Neuronal stem cell (in vitro differentiated cells): ENCODE measurements at regions not wholly inside any gene's neighbourhood (a gene's known extent, or its start where the extent isn't known, plus 50 kb on each side); places are given as distances from the start of the nearest gene placed in this dataset.
A peak's percentile ranks its signal among the peaks of the same experiment; 100 is the strongest.

Source experiments
- DNase-seq: peaks from one replicate; pipeline ENCODE4 v3.0.0-alpha.2; 2013; ENCODE audit warnings: low spot score
- H2AFZ ChIP-seq: one replicate; pipeline ENCODE4 v1.6.1; 2013; ENCODE audit warnings: mild to moderate bottlenecking, low read length, inconsistent platforms
- H2AK5ac ChIP-seq: 2 replicates; pipeline ENCODE4 v1.6.1; 2013; ENCODE audit warnings: low read depth, mild to moderate bottlenecking, inconsistent platforms, low read length, moderate library complexity, mixed read lengths
- H2BK120ac ChIP-seq: 2 replicates; pipeline ENCODE4 v1.6.1; 2013; ENCODE audit warnings: low read depth, mild to moderate bottlenecking, inconsistent platforms, low read length, moderate library complexity, mixed read lengths
- H2BK12ac ChIP-seq: one replicate; pipeline ENCODE4 v1.6.1; 2013; ENCODE audit warnings: low read length, inconsistent platforms
- H2BK15ac ChIP-seq: 2 replicates; pipeline ENCODE4 v1.6.1; 2013; ENCODE audit warnings: mild to moderate bottlenecking, low read length, inconsistent platforms, mixed read lengths
- H2BK5ac ChIP-seq: one replicate; pipeline ENCODE4 v1.6.1; 2013; ENCODE audit warnings: inconsistent platforms, mild to moderate bottlenecking, low read length, moderate library complexity
- H3K14ac ChIP-seq: one replicate; pipeline ENCODE4 v1.6.1; 2013; ENCODE audit warnings: low read length, inconsistent platforms
- H3K18ac ChIP-seq: 2 replicates; pipeline ENCODE4 v1.6.1; 2013; ENCODE audit warnings: low read length, inconsistent platforms
- H3K23ac ChIP-seq: 2 replicates; pipeline ENCODE4 v1.6.1; 2013; ENCODE audit warnings: low read depth, mild to moderate bottlenecking, mixed read lengths, low read length, inconsistent platforms; ENCODE audit not compliant: poor library complexity
- H3K27ac ChIP-seq: replicated peaks from 3 replicates; pipeline ENCODE4 v1.5.1; 2013; ENCODE audit warnings: low read length, inconsistent platforms
- H3K27me3 ChIP-seq, 3 experiments: 2 replicates each; pipeline ENCODE4 v1.6.1; 2013; ENCODE audit warnings: low read length in 3 of 3, mild to moderate bottlenecking in 2 of 3, inconsistent platforms in 1 of 3, low read depth in 1 of 3, mixed read lengths in 1 of 3, moderate library complexity in 1 of 3; ENCODE audit not compliant: control insufficient read depth in 3 of 3, insufficient read depth in 3 of 3
- H3K36me3 ChIP-seq, 2 donors: replicated peaks in 1 of 2; 2 replicates each; pipeline ENCODE4 v1.6.1; 2013; ENCODE audit warnings: low read length in 2 of 2; ENCODE audit not compliant: control insufficient read depth in 2 of 2, insufficient read depth in 2 of 2
- H3K4ac ChIP-seq: 2 replicates; pipeline ENCODE4 v1.6.1; 2013; ENCODE audit warnings: inconsistent platforms, mild to moderate bottlenecking, low read length, moderate library complexity
- H3K4me1 ChIP-seq, 2 donors: 1 replicate in 1 of 2; 2 replicates in 1 of 2; pipeline ENCODE4 v1.6.1; 2013; ENCODE audit warnings: low read length in 2 of 2, low read depth in 1 of 2; ENCODE audit not compliant: control insufficient read depth in 2 of 2, insufficient read depth in 1 of 2
- H3K4me2 ChIP-seq: one replicate; pipeline ENCODE4 v1.6.1; 2013; ENCODE audit warnings: mild to moderate bottlenecking, low read length, inconsistent platforms; ENCODE audit not compliant: insufficient read depth, poor library complexity, severe bottlenecking
- H3K4me3 ChIP-seq, 2 donors: 2 replicates each; pipeline ENCODE4 v1.5.1; 2013; ENCODE audit warnings: low read length in 2 of 2, mild to moderate bottlenecking in 2 of 2, inconsistent platforms in 1 of 2, moderate library complexity in 1 of 2
- H3K79me1 ChIP-seq: one replicate; pipeline ENCODE4 v1.6.1; 2013; ENCODE audit warnings: low read depth, mild to moderate bottlenecking, inconsistent platforms, low read length, moderate library complexity
- H3K9ac ChIP-seq: one replicate; pipeline ENCODE4 v1.6.1; 2013; ENCODE audit warnings: mild to moderate bottlenecking, low read depth, low read length, inconsistent platforms; ENCODE audit not compliant: poor library complexity
- H3K9me3 ChIP-seq, 2 donors: replicated peaks in 1 of 2; 2 replicates each; pipeline versions ENCODE3 to v1.6.1; 2013; ENCODE audit warnings: low read length in 2 of 2, mild to moderate bottlenecking in 2 of 2, inconsistent platforms in 1 of 2, low read depth in 1 of 2, mixed read lengths in 1 of 2, moderate library complexity in 1 of 2; ENCODE audit not compliant: control insufficient read depth in 2 of 2, insufficient read depth in 1 of 2
- H4K8ac ChIP-seq: one replicate; pipeline ENCODE4 v1.6.1; 2013; ENCODE audit warnings: low read depth, mild to moderate bottlenecking, inconsistent platforms, low read length, moderate library complexity
- H4K91ac ChIP-seq: one replicate; pipeline ENCODE4 v1.6.1; 2013; ENCODE audit warnings: low read length, low read depth, mild to moderate bottlenecking, inconsistent platforms; ENCODE audit not compliant: poor library complexity
- WGBS, 2 donors: extraction: QIAGEN DNeasy Blood & Tissue Kit; methylation state at CpG; one replicate each; pipeline ENCODE4 v1.1.7; 2013; ENCODE audit warnings: missing lambda C conversion rate in 2 of 2, mixed read lengths in 1 of 2; ENCODE audit not compliant: insufficient read length in 2 of 2, insufficient replicate concordance in 1 of 2; ENCODE audit errors: extremely low coverage in 2 of 2; 5-methylcytosine and 5-hydroxymethylcytosine counted together

GRCh38 chr16:5393070-5393469 lies 295.5 kb upstream of the EEF2KMT start:
- Histone ChIP-seq H2AK5ac (no peak overlapping the region), H3K18ac (no peak overlapping the region), H2BK120ac (no peak overlapping the region), H2BK5ac (peak overlapping the region; percentile 18), H3K9me3 (peaks cover 0 to 6% of the 10 kb centered on the region in 2 donors), H2AFZ (no peak overlapping the region), H3K4me2 (no peak overlapping the region), H4K8ac (peak overlapping the region; percentile 68), H3K27me3 (peaks cover 0 to 2% (median 0%) of the 10 kb centered on the region in 3 experiments), H4K91ac (no peak overlapping the region), H3K79me1 (no peaks in the 10 kb centered on the region), H3K4me3 (peak overlapping the region in 1 of 2 donors; percentile 27), H3K4me1 (peaks cover 0 to 4% of the 10 kb centered on the region in 2 donors), H3K27ac (no peak overlapping the region), H3K4ac (no peak overlapping the region), H2BK15ac (no peak overlapping the region), H2BK12ac (no peak overlapping the region), H3K23ac (no peak overlapping the region), H3K36me3 (no peaks in the 10 kb centered on the region), H3K14ac (no peak overlapping the region), H3K9ac (no peak overlapping the region)
- WGBS, 2 donors: no CpG with 5 or more reads among the region's 5 CpGs
- DNase-seq: no peak

GRCh38 chr16:5386989-5387388 lies 289.4 kb upstream of the EEF2KMT start:
- H2BK15ac ChIP-seq: no peak overlapping the region
- no peak overlapping the region for H3K18ac ChIP-seq
- no peak overlapping the region for H3K27ac ChIP-seq
- no peak overlapping the region for H3K9ac ChIP-seq
- H3K27me3 ChIP-seq: no peaks in the 10 kb centered on the region
- H2AK5ac ChIP-seq: no peak overlapping the region
- no peak overlapping the region for H2BK120ac ChIP-seq
- DNase-seq: no peak
- no peak overlapping the region for H2BK5ac ChIP-seq
- peaks cover 0 to 4% of the 10 kb centered on the region in 2 donors for H3K9me3 ChIP-seq
- no CpG with 5 or more reads among the region's 2 CpGs for WGBS, 2 donors
- no peak overlapping the region for H3K23ac ChIP-seq
- no peak overlapping the region for H4K8ac ChIP-seq
- no peaks in the 10 kb centered on the region for H3K36me3 ChIP-seq
- H3K79me1 ChIP-seq: no peaks in the 10 kb centered on the region
- H3K4me2 ChIP-seq: no peak overlapping the region
- H3K4ac ChIP-seq: no peak overlapping the region
- no peaks in the 10 kb centered on the region for H3K4me1 ChIP-seq
- H4K91ac ChIP-seq: no peak overlapping the region
- no peak overlapping the region for H3K4me3 ChIP-seq
- H2AFZ ChIP-seq: no peak overlapping the region
- no peak overlapping the region for H2BK12ac ChIP-seq
- H3K14ac ChIP-seq: no peak overlapping the region

GRCh38 chr16:5385811-5386210 lies 288.2 kb upstream of the EEF2KMT start:
- H3K9ac ChIP-seq: no peak overlapping the region
- no CpG with 5 or more reads among the region's 3 CpGs for WGBS, 2 donors
- no peak overlapping the region for H2BK5ac ChIP-seq
- H2BK12ac ChIP-seq: no peak overlapping the region
- H3K23ac ChIP-seq: no peak overlapping the region
- H3K27me3 ChIP-seq: no peaks in the 10 kb centered on the region
- H4K8ac ChIP-seq: no peak overlapping the region
- no peak overlapping the region for H3K18ac ChIP-seq
- H3K9me3 ChIP-seq: peaks cover 0 to 3% of the 10 kb centered on the region in 2 donors
- no peak overlapping the region for H3K4me2 ChIP-seq
- H3K79me1 ChIP-seq: no peaks in the 10 kb centered on the region
- no peak overlapping the region for H3K4ac ChIP-seq
- no peaks in the 10 kb centered on the region for H3K4me1 ChIP-seq
- no peak overlapping the region for H2BK120ac ChIP-seq
- no peak overlapping the region for H3K4me3 ChIP-seq
- no peak overlapping the region for H2AFZ ChIP-seq
- H2BK15ac ChIP-seq: no peak overlapping the region
- no peaks in the 10 kb centered on the region for H3K36me3 ChIP-seq
- no peak for DNase-seq
- no peak overlapping the region for H3K14ac ChIP-seq
- H2AK5ac ChIP-seq: no peak overlapping the region
- no peak overlapping the region for H3K27ac ChIP-seq
- H4K91ac ChIP-seq: no peak overlapping the region

GRCh38 chr16:5385115-5385514 lies 287.5 kb upstream of the EEF2KMT start:
- no peak overlapping the region for H4K8ac ChIP-seq
- no peak overlapping the region for H3K4me2 ChIP-seq

More at GRCh38 chr16:5385115-5385514, 287.5 kb upstream of the EEF2KMT start:
- Histone ChIP-seq H3K27ac (no peak overlapping the region), H3K36me3 (no peaks in the 10 kb centered on the region), H2AFZ (no peak overlapping the region), H3K9me3 (no peaks in the 10 kb centered on the region), H3K4ac (no peak overlapping the region), H2BK120ac (no peak overlapping the region), H3K4me1 (no peaks in the 10 kb centered on the region), H2BK15ac (no peak overlapping the region), H3K14ac (no peak overlapping the region), H3K18ac (no peak overlapping the region), H3K27me3 (no peaks in the 10 kb centered on the region), H3K4me3 (no peak overlapping the region), H3K79me1 (no peaks in the 10 kb centered on the region), H3K23ac (no peak overlapping the region), H3K9ac (no peak overlapping the region), H2BK12ac (no peak overlapping the region), H2BK5ac (no peak overlapping the region), H4K91ac (no peak overlapping the region), H2AK5ac (no peak overlapping the region)
- DNase-seq: no peak
- WGBS, 2 donors: no CpG with 5 or more reads among the region's 2 CpGs
